Ectodermal cell (in vitro differentiated cells): ENCODE measurements at regions not wholly inside any gene's neighbourhood (a gene's known extent, or its start where the extent isn't known, plus 50 kb on each side); places are given as distances from the start of the nearest gene placed in this dataset.

ENCODE experiments used
- H3K27ac ChIP-seq: 2 replicates; pipeline ENCODE4 v1.7.0; 2013; ENCODE audit warnings: mild to moderate bottlenecking, low read depth, low read length; ENCODE audit not compliant: insufficient read depth, poor library complexity, severe bottlenecking
- H3K27me3 ChIP-seq: 2 replicates; pipeline ENCODE4 v1.7.0; 2013; ENCODE audit warnings: mild to moderate bottlenecking, low read length; ENCODE audit not compliant: insufficient read depth, control insufficient read depth, poor library complexity, severe bottlenecking
- H3K36me3 ChIP-seq: one replicate; pipeline ENCODE4 v1.7.0; 2013; ENCODE audit warnings: low read length; ENCODE audit not compliant: control insufficient read depth, insufficient read depth
- H3K4me1 ChIP-seq: one replicate; pipeline ENCODE4 v1.7.0; 2013; ENCODE audit warnings: low read length; ENCODE audit not compliant: control insufficient read depth, insufficient read depth
- H3K4me3 ChIP-seq: 2 replicates; pipeline ENCODE4 v1.7.0; 2013; ENCODE audit warnings: low read depth, low read length, control low read depth; ENCODE audit not compliant: insufficient read depth
- H3K9me3 ChIP-seq: 2 replicates; pipeline ENCODE4 v1.7.0; 2013; ENCODE audit warnings: mild to moderate bottlenecking, low read length, moderate library complexity; ENCODE audit not compliant: control insufficient read depth
- WGBS, 2 experiments: methylation state at CpG; one replicate each; pipeline ENCODE4 v1.1.7; 2013; ENCODE audit warnings: missing lambda C conversion rate in 2 of 2; 5-methylcytosine and 5-hydroxymethylcytosine counted together

DNA sequence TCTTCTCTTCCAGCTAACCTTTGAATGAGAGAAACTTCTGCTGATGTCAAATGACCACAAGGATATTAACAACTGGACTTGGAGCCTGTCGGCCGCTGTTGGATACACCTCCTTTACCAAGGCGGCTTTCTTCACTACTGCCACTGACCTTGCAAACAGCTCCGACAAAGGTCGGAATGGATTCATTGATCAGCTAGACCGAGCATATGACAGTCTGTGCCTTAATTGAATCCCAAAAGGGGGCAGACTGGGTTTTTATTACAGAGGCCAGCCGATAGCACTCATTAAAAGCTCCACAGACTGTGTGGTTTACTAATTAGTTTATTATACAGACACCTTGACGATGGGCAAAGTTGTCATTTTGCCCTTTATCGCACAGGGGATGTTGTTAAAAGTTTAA, 394.5 kb downstream of the RERGL start:
- H3K9me3 ChIP-seq: no peaks in the 10 kb centered on the region
- WGBS, 2 experiments: 92 to 96% methylated on average over 9 of the region's 9 CpGs
- no peaks in the 10 kb centered on the region for H3K27me3 ChIP-seq

GRCh38 chr12:17691369-17691768, 398.6 kb downstream of the RERGL start:
- Histone ChIP-seq H3K27me3 (no peaks in the 10 kb centered on the region), H3K27ac (no peak overlapping the region), H3K9me3 (no peaks in the 10 kb centered on the region), H3K4me3 (no peak overlapping the region), H3K4me1 (no peaks in the 10 kb centered on the region), H3K36me3 (no peaks in the 10 kb centered on the region)
- WGBS, 2 experiments: 91 to 100% methylated on average over 1 to 2 of the region's 2 CpGs

More for the DNA sequence above, 394.5 kb downstream of the RERGL start:
- Histone ChIP-seq H3K27ac (no peak overlapping the region), H3K4me3 (no peak overlapping the region), H3K4me1 (no peaks in the 10 kb centered on the region), H3K36me3 (no peaks in the 10 kb centered on the region)

DNA sequence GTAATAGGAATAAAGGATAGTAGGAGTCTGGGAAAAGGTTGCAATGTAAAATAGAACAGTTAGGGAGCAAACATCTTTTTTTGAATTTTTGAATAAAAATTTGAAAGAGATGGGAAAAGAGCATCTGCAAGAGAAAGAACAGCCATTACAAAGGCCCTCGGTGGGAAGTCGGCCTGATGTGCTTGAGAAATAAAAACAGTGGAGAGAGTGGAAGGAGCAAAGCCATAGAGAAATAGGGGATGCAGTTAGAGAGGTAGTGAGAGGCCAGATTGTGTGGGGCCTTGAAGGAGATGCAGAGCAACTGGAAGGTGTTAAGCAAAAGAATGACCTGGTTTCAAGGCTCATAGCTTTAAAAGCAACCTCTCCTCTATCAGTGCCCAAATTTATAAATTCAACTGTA, 409.8 kb downstream of the RERGL start:
- Histone ChIP-seq H3K36me3 (no peaks in the 10 kb centered on the region), H3K4me1 (no peaks in the 10 kb centered on the region), H3K4me3 (no peak overlapping the region), H3K27ac (no peak overlapping the region), H3K9me3 (no peaks in the 10 kb centered on the region), H3K27me3 (no peaks in the 10 kb centered on the region)
- WGBS, 2 experiments: 8 to 29% methylated on average over 2 of the region's 2 CpGs

- Histone ChIP-seq H3K9me3 (no peaks in the 10 kb centered on the region), H3K4me3 (no peak overlapping the region)
- 95% methylated on average over 10 of the region's 10 CpGs for WGBS, 2 experiments
Observed at GRCh38 chr12:17666641-17667324, 423.2 kb downstream of the RERGL start.

DNA sequence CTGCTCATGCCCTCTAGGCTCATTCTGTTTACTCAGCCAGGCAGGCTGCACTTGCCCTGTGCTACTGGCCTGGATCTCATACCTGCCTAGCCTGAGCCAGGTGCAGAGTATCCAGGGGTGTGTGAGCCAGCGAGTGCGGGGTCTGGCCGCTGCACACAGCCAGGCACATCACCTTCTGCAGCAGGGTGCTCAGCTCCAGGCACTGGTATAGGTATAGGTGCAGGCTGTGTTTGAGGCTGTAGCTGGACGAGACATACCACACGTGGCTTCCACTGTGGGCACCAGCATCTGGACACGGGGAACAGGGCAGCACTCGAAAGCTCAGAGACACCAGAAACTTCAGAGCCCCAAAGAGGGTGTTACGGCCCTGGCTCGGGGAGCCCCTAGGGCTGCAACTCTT, 424.2 kb downstream of the RERGL start:
- WGBS, 2 experiments: 95% methylated on average over 9 of the region's 9 CpGs
- Histone ChIP-seq H3K27me3 (no peaks in the 10 kb centered on the region), H3K27ac (no peak overlapping the region), H3K9me3 (no peaks in the 10 kb centered on the region), H3K36me3 (no peaks in the 10 kb centered on the region), H3K4me1 (no peaks in the 10 kb centered on the region), H3K4me3 (no peak overlapping the region)

More at GRCh38 chr12:17666641-17667324, 423.2 kb downstream of the RERGL start:
- H3K27ac ChIP-seq: no peak overlapping the region
- no peaks in the 10 kb centered on the region for H3K36me3 ChIP-seq
- no peaks in the 10 kb centered on the region for H3K27me3 ChIP-seq
- no peaks in the 10 kb centered on the region for H3K4me1 ChIP-seq

GRCh38 chr12:17661250-17661649, 428.7 kb downstream of the RERGL start:
- Histone ChIP-seq H3K27me3 (no peaks in the 10 kb centered on the region), H3K4me3 (no peak overlapping the region), H3K9me3 (no peaks in the 10 kb centered on the region), H3K27ac (no peak overlapping the region), H3K4me1 (no peaks in the 10 kb centered on the region), H3K36me3 (no peaks in the 10 kb centered on the region)
- WGBS, 2 experiments: 81% methylated on average over 1 of the region's 1 CpG

DNA sequence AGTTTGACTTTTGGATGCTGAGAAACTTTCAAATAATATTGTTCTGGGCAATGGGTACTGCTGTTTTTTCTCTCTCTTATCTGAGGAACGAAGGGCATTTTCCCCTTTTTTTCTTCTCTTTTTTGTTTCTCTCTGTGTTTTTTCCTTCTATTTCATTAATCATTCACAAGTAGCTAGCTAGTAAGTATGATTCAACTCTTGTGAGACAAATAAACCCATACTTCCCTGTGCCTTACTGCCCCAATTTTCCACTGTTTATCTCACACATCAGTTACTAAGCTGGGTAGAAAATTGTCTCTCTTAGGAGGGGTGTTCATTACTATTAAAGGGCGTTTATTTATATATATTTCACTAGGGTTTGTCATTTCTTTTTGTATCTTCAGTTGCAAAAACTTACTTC, 437.6 kb downstream of the RERGL start:
- Histone ChIP-seq H3K27ac (no peak overlapping the region), H3K4me1 (no peaks in the 10 kb centered on the region), H3K4me3 (no peak overlapping the region), H3K27me3 (no peaks in the 10 kb centered on the region), H3K9me3 (no peaks in the 10 kb centered on the region), H3K36me3 (no peaks in the 10 kb centered on the region)
- WGBS, 2 experiments: 93% methylated on average over 1 of the region's 2 CpGs; no CpG with 5 or more reads in 1 of the 2 experiments

- Histone ChIP-seq H3K4me3 (no peak overlapping the region), H3K4me1 (no peaks in the 10 kb centered on the region), H3K36me3 (no peaks in the 10 kb centered on the region), H3K27ac (no peak overlapping the region), H3K27me3 (no peaks in the 10 kb centered on the region), H3K9me3 (no peaks in the 10 kb centered on the region)
- 32 to 53% methylated on average over 2 to 3 of the region's 3 CpGs for WGBS, 2 experiments
Observed at GRCh38 chr12:17642340-17642650, 447.7 kb downstream of the RERGL start.

DNA sequence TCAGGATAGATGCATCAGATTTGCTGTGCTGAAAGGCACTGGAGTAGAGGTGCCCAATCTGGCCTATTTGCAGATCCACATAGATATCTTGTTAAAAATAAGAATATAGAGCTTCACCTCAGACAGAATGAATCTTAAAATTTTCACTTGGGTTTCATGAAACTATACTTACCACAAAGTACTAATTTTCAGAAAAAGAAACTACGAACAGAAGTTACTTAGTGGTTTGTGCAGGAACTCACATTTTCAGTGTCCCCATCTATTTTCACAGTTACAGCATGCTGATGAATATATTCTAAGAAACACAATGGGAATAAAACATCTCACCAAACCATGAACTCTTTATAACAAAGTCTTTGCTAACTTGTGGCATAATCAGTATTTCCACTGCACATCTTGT, 449.4 kb downstream of the RERGL start:
- no peaks in the 10 kb centered on the region for H3K9me3 ChIP-seq
- no peak overlapping the region for H3K4me3 ChIP-seq
- H3K27ac ChIP-seq: no peak overlapping the region
- WGBS, 2 experiments: 92 to 96% methylated on average over 1 of the region's 1 CpG
- H3K36me3 ChIP-seq: no peaks in the 10 kb centered on the region
- H3K4me1 ChIP-seq: no peaks in the 10 kb centered on the region
- H3K27me3 ChIP-seq: no peaks in the 10 kb centered on the region

- no peak overlapping the region for H3K27ac ChIP-seq
- no peaks in the 10 kb centered on the region for H3K9me3 ChIP-seq
- no peaks in the 10 kb centered on the region for H3K4me1 ChIP-seq
- no peaks in the 10 kb centered on the region for H3K36me3 ChIP-seq
- no peaks in the 10 kb centered on the region for H3K27me3 ChIP-seq
- WGBS, 2 experiments: 96 to 98% methylated on average over 2 of the region's 2 CpGs
- H3K4me3 ChIP-seq: no peak overlapping the region
Observed at GRCh38 chr12:17618831-17619230, 471.2 kb downstream of the RERGL start.

DNA sequence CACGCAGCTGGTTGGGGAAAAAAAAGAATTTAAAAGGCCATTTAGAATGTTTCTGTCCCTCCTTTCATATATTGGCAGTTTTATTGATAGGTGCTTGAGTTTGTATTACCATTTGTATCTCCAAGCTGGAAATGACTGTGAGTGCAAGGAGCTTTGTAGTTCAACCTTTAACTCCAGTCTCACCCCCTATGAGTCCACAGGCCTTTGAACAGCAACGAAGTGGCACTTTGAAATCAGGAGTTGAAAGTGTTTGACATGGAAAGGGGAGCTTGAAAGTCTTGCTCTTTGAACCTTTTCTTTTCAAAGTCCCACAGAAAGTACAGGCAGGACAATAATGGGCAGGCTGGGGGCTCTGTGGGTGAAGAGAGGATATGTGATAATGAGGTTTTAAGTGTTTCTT, 480.3 kb downstream of the RERGL start:
- Histone ChIP-seq H3K27ac (peak overlapping the region; percentile 42), H3K9me3 (no peaks in the 10 kb centered on the region), H3K36me3 (no peaks in the 10 kb centered on the region), H3K27me3 (no peaks in the 10 kb centered on the region), H3K4me1 (no peaks in the 10 kb centered on the region), H3K4me3 (no peak overlapping the region)
- WGBS, 2 experiments: 39 to 44% methylated on average over 2 of the region's 2 CpGs
